Large intestine (tissue), 3 donors: ENCODE measurements at regions not wholly inside any gene's neighbourhood (a gene's known extent, or its start where the extent isn't known, plus 50 kb on each side); places are given as distances from the start of the nearest gene placed in this dataset.

Experiments used
- DNase-seq, 2 donors: peaks; one replicate each; pipeline versions ENCODE4 v3.0.0 to v3.0.0-alpha.2; 2013
- H3K27ac ChIP-seq: one replicate; pipeline ENCODE4 v1.5.1; 2013; ENCODE audit warnings: low read length
- H3K27me3 ChIP-seq: 2 replicates; pipeline ENCODE4 v1.6.1; 2013; ENCODE audit warnings: low read length; ENCODE audit not compliant: control insufficient read depth, insufficient read depth
- H3K36me3 ChIP-seq: 2 replicates; pipeline ENCODE4 v1.6.1; 2013; ENCODE audit warnings: low read length; ENCODE audit not compliant: control insufficient read depth, insufficient read depth
- H3K4me1 ChIP-seq: one replicate; pipeline ENCODE4 v1.6.1; 2013; ENCODE audit warnings: low read length; ENCODE audit not compliant: control insufficient read depth, insufficient read depth
- H3K4me3 ChIP-seq: one replicate; pipeline ENCODE4 v1.5.1; 2013; ENCODE audit warnings: low read length
- H3K9me3 ChIP-seq: one replicate; pipeline ENCODE4 v1.6.1; 2013; ENCODE audit warnings: mild to moderate bottlenecking, low read depth, low read length, moderate library complexity; ENCODE audit not compliant: control insufficient read depth
- WGBS: methylation state at CpG from one replicate; pipeline ENCODE4 v1.1.5; 2013; ENCODE audit warnings: low lambda C conversion rate; ENCODE audit not compliant: insufficient coverage; 5-methylcytosine and 5-hydroxymethylcytosine counted together

DNA sequence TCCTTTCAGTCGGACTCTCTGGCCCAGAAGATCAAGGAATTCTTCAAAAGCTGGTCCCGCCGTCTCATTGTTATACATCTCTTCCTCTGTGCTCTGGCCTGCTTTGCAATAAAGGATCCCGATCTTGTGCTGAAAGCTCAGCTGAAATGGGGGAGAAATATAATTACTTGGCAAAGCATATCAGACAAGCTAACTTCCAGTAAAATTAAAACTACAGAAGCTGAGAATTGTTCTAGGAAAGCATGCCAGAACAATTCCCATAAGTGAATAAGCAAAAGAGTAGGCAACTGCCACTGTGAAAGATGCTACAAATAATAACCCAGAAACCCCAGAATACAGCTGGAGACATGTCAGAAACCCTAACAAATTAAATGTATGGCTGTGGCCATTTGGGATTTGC lies 146.1 kb downstream of the SIPA1L2 start:
- Histone ChIP-seq H3K36me3 (peaks cover 16% of the 10 kb centered on the region), H3K27me3 (no peaks in the 10 kb centered on the region), H3K4me1 (no peaks in the 10 kb centered on the region), H3K27ac (no peak overlapping the region), H3K4me3 (no peak overlapping the region), H3K9me3 (no peaks in the 10 kb centered on the region)
- no peak for DNase-seq
- no CpG with 5 or more reads among the region's 4 CpGs for WGBS

DNA sequence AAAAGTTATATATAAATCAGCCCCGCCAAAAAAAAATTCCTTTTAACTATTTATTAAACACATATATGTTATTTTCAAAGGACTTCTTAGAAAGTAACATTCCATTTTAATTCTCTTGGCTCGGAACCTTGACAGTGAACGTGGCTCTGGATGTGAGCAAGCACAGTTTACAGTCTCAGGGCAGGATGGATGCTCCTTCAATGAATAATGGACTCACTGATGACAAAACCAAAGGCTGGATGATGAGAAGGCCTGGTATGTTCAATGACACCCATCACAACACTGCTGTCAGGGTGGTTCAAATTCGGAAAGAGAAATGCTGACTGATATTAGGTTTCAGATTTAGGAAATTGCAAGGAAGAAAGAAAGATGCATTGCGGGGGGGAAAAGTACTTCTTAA lies 148.8 kb downstream of the SIPA1L2 start:
- Histone ChIP-seq H3K27ac (no peak overlapping the region), H3K4me3 (no peak overlapping the region), H3K9me3 (no peaks in the 10 kb centered on the region), H3K36me3 (peaks cover 10% of the 10 kb centered on the region), H3K4me1 (no peaks in the 10 kb centered on the region), H3K27me3 (no peaks in the 10 kb centered on the region)
- DNase-seq = no peak
- 100% methylated on average over 2 of the region's 5 CpGs for whole genome bisulfite sequencing

- H3K36me3 ChIP-seq = peaks cover 7% of the 10 kb centered on the region
- no peaks in the 10 kb centered on the region for H3K27me3 ChIP-seq
- H3K4me1 ChIP-seq = no peaks in the 10 kb centered on the region
- WGBS = 80% methylated on average over 1 of the region's 6 CpGs
- DNase-seq = peak; percentile 11 to 57
- H3K27ac ChIP-seq = no peak overlapping the region
- no peak overlapping the region for H3K4me3 ChIP-seq
- H3K9me3 ChIP-seq = no peaks in the 10 kb centered on the region
Observed at GRCh38 chr1:232477728-232478127, 152.2 kb downstream of the SIPA1L2 start.

GRCh38 chr1:232476538-232476950 lies 153.4 kb downstream of the SIPA1L2 start:
- no peak overlapping the region for H3K4me3 ChIP-seq
- WGBS = no CpG with 5 or more reads among the region's 2 CpGs
- no peak overlapping the region for H3K27ac ChIP-seq
- no peaks in the 10 kb centered on the region for H3K9me3 ChIP-seq
- H3K36me3 ChIP-seq = peaks cover 6% of the 10 kb centered on the region
- no peaks in the 10 kb centered on the region for H3K4me1 ChIP-seq
- no peaks in the 10 kb centered on the region for H3K27me3 ChIP-seq
- no peak for DNase-seq

- Histone ChIP-seq H3K27me3 (no peaks in the 10 kb centered on the region), H3K4me1 (no peaks in the 10 kb centered on the region), H3K4me3 (no peak overlapping the region), H3K9me3 (no peaks in the 10 kb centered on the region), H3K36me3 (peaks cover 8% of the 10 kb centered on the region), H3K27ac (no peak overlapping the region)
- no CpG with 5 or more reads among the region's 3 CpGs for WGBS
- no peak for DNase-seq
Observed at GRCh38 chr1:232474826-232475225, 155.1 kb downstream of the SIPA1L2 start.

GRCh38 chr1:232473900-232474299 lies 156.0 kb downstream of the SIPA1L2 start:
- H3K9me3 ChIP-seq = no peaks in the 10 kb centered on the region
- no peak overlapping the region for H3K27ac ChIP-seq
- H3K4me1 ChIP-seq = no peaks in the 10 kb centered on the region
- no peak for DNase-seq
- no peak overlapping the region for H3K4me3 ChIP-seq
- peaks cover 8% of the 10 kb centered on the region for H3K36me3 ChIP-seq
- WGBS = no CpG with 5 or more reads among the region's 4 CpGs
- H3K27me3 ChIP-seq = no peaks in the 10 kb centered on the region

DNA sequence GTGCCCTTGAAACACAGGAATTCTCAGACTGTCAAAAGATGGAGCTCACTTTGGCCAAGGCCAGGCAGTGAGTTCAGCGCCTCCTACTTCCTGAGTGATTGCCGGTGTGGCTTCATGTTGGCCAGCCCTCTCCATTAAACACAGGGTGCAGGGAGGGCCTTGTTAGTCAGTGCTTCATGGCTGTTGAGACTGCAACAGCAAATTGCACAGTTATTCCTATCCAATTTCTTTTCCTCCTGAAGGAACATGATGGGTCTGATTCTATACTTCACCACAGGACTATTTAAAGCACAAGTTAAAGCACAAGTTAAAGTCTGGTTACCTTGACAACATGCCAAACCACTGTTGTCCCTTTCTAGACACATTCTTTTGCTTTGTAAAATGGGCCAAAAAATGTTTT lies 156.6 kb downstream of the SIPA1L2 start:
- H3K27ac ChIP-seq = no peak overlapping the region
- peaks cover 11% of the 10 kb centered on the region for H3K36me3 ChIP-seq
- no peak overlapping the region for H3K4me3 ChIP-seq
- H3K27me3 ChIP-seq = no peaks in the 10 kb centered on the region
- no peaks in the 10 kb centered on the region for H3K9me3 ChIP-seq
- DNase-seq = no peak
- WGBS = no CpG with 5 or more reads among the region's 2 CpGs
- H3K4me1 ChIP-seq = no peaks in the 10 kb centered on the region

DNA sequence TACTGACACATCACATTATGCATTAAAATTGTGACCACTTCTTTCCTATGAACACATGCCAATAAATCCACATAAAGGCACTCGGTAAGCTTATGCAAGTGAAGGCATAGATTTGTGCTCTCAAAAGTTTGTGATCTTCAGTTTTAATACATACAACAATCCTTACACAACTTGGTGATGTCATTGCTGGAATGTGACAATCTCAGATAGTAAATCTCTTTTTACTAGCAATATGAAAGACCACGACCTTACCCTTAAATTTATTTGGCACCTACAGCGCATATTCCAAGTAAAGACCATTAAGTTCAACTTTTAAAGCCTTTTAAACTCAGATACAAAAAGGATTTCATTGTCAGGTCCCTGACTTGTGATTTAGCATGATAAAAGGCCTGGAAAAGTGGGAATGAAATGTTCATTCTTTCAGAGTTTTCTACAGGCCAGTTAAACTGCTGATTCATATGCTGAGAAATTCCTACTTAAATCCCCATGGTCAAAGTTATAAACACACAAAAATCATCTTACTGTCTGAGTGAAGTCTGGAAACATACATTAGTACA lies 157.4 kb downstream of the SIPA1L2 start:
- no peaks in the 10 kb centered on the region for H3K4me1 ChIP-seq
- WGBS = no CpG with 5 or more reads among the region's 3 CpGs
- no peaks in the 10 kb centered on the region for H3K27me3 ChIP-seq
- no peak for DNase-seq
- peaks cover 13% of the 10 kb centered on the region for H3K36me3 ChIP-seq
- H3K4me3 ChIP-seq = no peak overlapping the region
- no peaks in the 10 kb centered on the region for H3K9me3 ChIP-seq
- no peak overlapping the region for H3K27ac ChIP-seq

GRCh38 chr1:232471250-232471649 lies 158.7 kb downstream of the SIPA1L2 start:
- peaks cover 18% of the 10 kb centered on the region for H3K36me3 ChIP-seq
- no peaks in the 10 kb centered on the region for H3K9me3 ChIP-seq
- H3K27me3 ChIP-seq = no peaks in the 10 kb centered on the region
- H3K4me3 ChIP-seq = no peak overlapping the region
- H3K4me1 ChIP-seq = no peaks in the 10 kb centered on the region
- 90% methylated on average over 2 of the region's 5 CpGs for WGBS
- DNase-seq = no peak
- no peak overlapping the region for H3K27ac ChIP-seq

DNA sequence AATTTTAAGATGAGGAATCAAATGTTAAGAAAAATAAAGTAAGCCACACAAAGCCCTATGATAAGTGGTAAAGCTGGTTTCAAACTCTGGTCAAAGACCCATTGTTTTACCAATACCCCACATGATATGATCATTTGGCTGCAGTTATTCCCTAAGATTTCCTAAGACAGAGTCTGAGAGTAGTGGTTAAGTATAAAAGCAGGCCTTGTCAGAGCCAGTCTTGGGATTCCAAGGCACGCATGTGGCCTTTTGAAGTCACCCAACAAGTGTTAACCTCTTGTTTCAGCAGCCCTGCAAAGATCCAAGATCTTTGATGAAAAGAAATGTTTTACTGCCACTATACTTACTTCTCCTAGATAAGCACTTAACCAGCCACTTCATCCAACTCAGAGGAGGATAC lies 159.2 kb downstream of the SIPA1L2 start:
- H3K9me3 ChIP-seq = no peaks in the 10 kb centered on the region
- no peak overlapping the region for H3K27ac ChIP-seq
- no peaks in the 10 kb centered on the region for H3K4me1 ChIP-seq
- no CpG with 5 or more reads among the region's 1 CpG for WGBS
- H3K4me3 ChIP-seq = no peak overlapping the region
- no peak for DNase-seq
- H3K36me3 ChIP-seq = peaks cover 21% of the 10 kb centered on the region
- no peaks in the 10 kb centered on the region for H3K27me3 ChIP-seq

- no peaks in the 10 kb centered on the region for H3K4me1 ChIP-seq
- H3K27ac ChIP-seq = no peak overlapping the region
- 60% methylated on average over 1 of the region's 3 CpGs for WGBS
- no peak overlapping the region for H3K4me3 ChIP-seq
- H3K27me3 ChIP-seq = no peaks in the 10 kb centered on the region
- no peaks in the 10 kb centered on the region for H3K9me3 ChIP-seq
- H3K36me3 ChIP-seq = peaks cover 28% of the 10 kb centered on the region
- DNase-seq = no peak
Observed at GRCh38 chr1:232468249-232468648, 161.7 kb downstream of the SIPA1L2 start.
